MM.1S (cell line): ENCODE measurements at regions not wholly inside any gene's neighbourhood (a gene's known extent, or its start where the extent isn't known, plus 50 kb on each side); places are given as distances from the start of the nearest gene placed in this dataset.

Experiments
- DNase-seq: peaks from one replicate; pipeline ENCODE4 v3.0.0-alpha.2; 2015
- H2AFZ ChIP-seq: fragments of 300-600 bp; sonication (generic); 2 replicates; pipeline ENCODE4 v1.6.0; 2016; ENCODE audit warnings: antibody characterized with exemption, low read length
- H3F3A ChIP-seq: fragments of 300-600 bp; sonication (generic); 2 replicates; pipeline ENCODE4 v1.6.1; 2016; ENCODE audit warnings: mild to moderate bottlenecking, antibody characterized with exemption, low read length, moderate library complexity, mixed read lengths; ENCODE audit not compliant: insufficient read depth
- H3K27ac ChIP-seq: fragments of 300-600 bp; sonication (generic); 2 replicates; pipeline ENCODE4 v1.5.1; 2016; ENCODE audit warnings: mild to moderate bottlenecking, low read length
- H3K27me3 ChIP-seq: fragments of 300-600 bp; sonication (generic); replicated peaks from 2 replicates; pipeline ENCODE4 v1.6.0; 2016; ENCODE audit warnings: low read length; ENCODE audit not compliant: insufficient read depth
- H3K36me3 ChIP-seq: fragments of 300-600 bp; sonication (generic); replicated peaks from 2 replicates; pipeline ENCODE4 v1.6.1; 2016; ENCODE audit warnings: mild to moderate bottlenecking, low read length, mixed read lengths; ENCODE audit not compliant: insufficient read depth
- H3K4me1 ChIP-seq: fragments of 300-600 bp; sonication (generic); 2 replicates; pipeline ENCODE4 v1.6.1; 2016; ENCODE audit warnings: low read length, mixed read lengths
- H3K4me2 ChIP-seq: fragments of 300-600 bp; sonication (generic); 2 replicates; pipeline ENCODE4 v1.6.0; 2016; ENCODE audit warnings: low read depth, low read length
- H3K4me3 ChIP-seq: fragments of 300-600 bp; sonication (generic); 2 replicates; pipeline ENCODE4 v1.5.1; 2016; ENCODE audit warnings: low read length, mixed read lengths
- H3K79me2 ChIP-seq: fragments of 300-600 bp; sonication (generic); 2 replicates; pipeline ENCODE4 v1.6.1; 2016; ENCODE audit warnings: mixed run types, low read length, mixed read lengths
- H3K9ac ChIP-seq: fragments of 300-600 bp; sonication (generic); 2 replicates; pipeline ENCODE4 v1.6.1; 2016; ENCODE audit warnings: low read length, mixed read lengths
- H3K9me2 ChIP-seq: fragments of 300-600 bp; sonication (generic); replicated peaks from 2 replicates; pipeline ENCODE4 v1.6.1; 2016; ENCODE audit warnings: mild to moderate bottlenecking, low read length, mixed read lengths; ENCODE audit not compliant: insufficient read depth
- H3K9me3 ChIP-seq: fragments of 300-600 bp; sonication (generic); replicated peaks from 2 replicates; pipeline ENCODE4 v1.6.1; 2016; ENCODE audit warnings: mild to moderate bottlenecking, low read length, mixed read lengths; ENCODE audit not compliant: insufficient read depth
- H4K20me1 ChIP-seq: fragments of 300-600 bp; sonication (generic); 2 replicates; pipeline ENCODE4 v1.6.1; 2016; ENCODE audit warnings: mild to moderate bottlenecking, low read length, moderate library complexity, mixed read lengths; ENCODE audit not compliant: insufficient read depth
- EZH2 ChIP-seq: fragments of 300-600 bp; sonication (generic); optimal IDR thresholded peaks from 2 replicates; pipeline ENCODE3; 2017; ENCODE audit warnings: low read depth, mild to moderate bottlenecking, antibody characterized with exemption, low read length, mixed read lengths
- EZH2phosphoT487 ChIP-seq: fragments of 300-600 bp; sonication (generic); IDR thresholded peaks from 2 replicates; pipeline ENCODE4 v1.6.1; 2018; ENCODE audit warnings: antibody characterized with exemption, low read length
- TF ChIP-seq, protein P1 (sequence below): fragments of 300-600 bp; sonication (generic); IDR thresholded peaks from 2 replicates; pipeline ENCODE4 v1.5.1; 2016; ENCODE audit warnings: antibody characterized with exemption, low read length, mixed read lengths

- H3K79me2 ChIP-seq: no peaks in the 10 kb centered on the region
- no peaks in the 10 kb centered on the region for H3K9me3 ChIP-seq
- DNase-seq: no peak
- H3K27me3 ChIP-seq: no peaks in the 10 kb centered on the region
- no peak overlapping the region for H3K4me3 ChIP-seq
- no peaks in the 10 kb centered on the region for H4K20me1 ChIP-seq
- H3K36me3 ChIP-seq: no peaks in the 10 kb centered on the region
- TF ChIP-seq EZH2phosphoT487 (no peak), EZH2 (no peak)
- TF ChIP-seq, protein P1, sequence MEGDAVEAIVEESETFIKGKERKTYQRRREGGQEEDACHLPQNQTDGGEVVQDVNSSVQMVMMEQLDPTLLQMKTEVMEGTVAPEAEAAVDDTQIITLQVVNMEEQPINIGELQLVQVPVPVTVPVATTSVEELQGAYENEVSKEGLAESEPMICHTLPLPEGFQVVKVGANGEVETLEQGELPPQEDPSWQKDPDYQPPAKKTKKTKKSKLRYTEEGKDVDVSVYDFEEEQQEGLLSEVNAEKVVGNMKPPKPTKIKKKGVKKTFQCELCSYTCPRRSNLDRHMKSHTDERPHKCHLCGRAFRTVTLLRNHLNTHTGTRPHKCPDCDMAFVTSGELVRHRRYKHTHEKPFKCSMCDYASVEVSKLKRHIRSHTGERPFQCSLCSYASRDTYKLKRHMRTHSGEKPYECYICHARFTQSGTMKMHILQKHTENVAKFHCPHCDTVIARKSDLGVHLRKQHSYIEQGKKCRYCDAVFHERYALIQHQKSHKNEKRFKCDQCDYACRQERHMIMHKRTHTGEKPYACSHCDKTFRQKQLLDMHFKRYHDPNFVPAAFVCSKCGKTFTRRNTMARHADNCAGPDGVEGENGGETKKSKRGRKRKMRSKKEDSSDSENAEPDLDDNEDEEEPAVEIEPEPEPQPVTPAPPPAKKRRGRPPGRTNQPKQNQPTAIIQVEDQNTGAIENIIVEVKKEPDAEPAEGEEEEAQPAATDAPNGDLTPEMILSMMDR: no peak
- H3F3A ChIP-seq: no peaks in the 10 kb centered on the region
- H3K4me1 ChIP-seq: no peaks in the 10 kb centered on the region
- H2AFZ ChIP-seq: no peak overlapping the region
- no peak overlapping the region for H3K9ac ChIP-seq
- no peaks in the 10 kb centered on the region for H3K9me2 ChIP-seq
- no peak overlapping the region for H3K4me2 ChIP-seq
- no peak overlapping the region for H3K27ac ChIP-seq
Measured at GRCh38 chr2:67891642-67892041, 171.2 kb downstream of the C1D start.

- no peak overlapping the region for H3K27ac ChIP-seq
- H3K4me1 ChIP-seq: no peaks in the 10 kb centered on the region
- H3K27me3 ChIP-seq: no peaks in the 10 kb centered on the region
- DNase-seq: no peak
- H3F3A ChIP-seq: no peaks in the 10 kb centered on the region
- H3K9me3 ChIP-seq: no peaks in the 10 kb centered on the region
- no peaks in the 10 kb centered on the region for H3K79me2 ChIP-seq
- TF ChIP-seq EZH2: no peak
- TF ChIP-seq EZH2phosphoT487: no peak
- TF ChIP-seq, protein P1: no peak
- H3K4me3 ChIP-seq: no peak overlapping the region
- no peaks in the 10 kb centered on the region for H4K20me1 ChIP-seq
- no peak overlapping the region for H3K4me2 ChIP-seq
- H3K36me3 ChIP-seq: no peaks in the 10 kb centered on the region
- no peaks in the 10 kb centered on the region for H3K9me2 ChIP-seq
- no peak overlapping the region for H2AFZ ChIP-seq
- H3K9ac ChIP-seq: no peak overlapping the region
Measured at GRCh38 chr2:67892339-67892846, 170.4 kb downstream of the C1D start.

DNA sequence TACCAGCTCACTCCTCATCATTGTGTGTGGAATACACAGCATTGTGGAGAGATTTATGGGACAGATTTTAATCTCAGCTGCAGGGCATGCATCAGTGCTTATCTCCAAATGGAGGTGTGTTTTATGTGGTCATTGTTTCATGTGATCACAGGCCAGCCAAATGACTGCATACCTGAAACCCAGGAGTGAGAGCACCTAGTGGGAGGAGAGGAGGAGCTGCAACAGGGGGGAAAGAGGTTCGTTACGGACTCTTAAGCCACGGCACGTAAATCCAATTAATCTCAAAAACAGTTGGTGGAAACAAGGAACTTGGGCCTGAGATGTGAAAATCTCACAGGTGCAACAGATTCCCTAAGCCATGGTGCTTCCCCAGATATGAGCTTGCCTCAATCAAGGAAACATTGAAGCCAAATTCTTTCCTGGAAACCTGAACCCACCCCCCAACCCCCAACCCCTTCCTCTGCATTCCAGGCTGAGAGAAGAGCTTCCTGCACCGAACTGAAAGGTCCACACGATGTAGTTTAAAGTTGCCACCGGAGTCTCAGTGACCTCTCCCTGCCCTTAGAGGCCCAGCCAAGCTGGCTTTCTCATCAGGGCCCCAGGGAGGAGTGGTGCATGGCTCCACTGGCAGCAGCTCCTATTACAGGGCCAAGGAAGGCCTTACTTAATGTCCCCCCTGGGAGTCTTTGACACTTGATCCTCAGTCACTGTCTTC is 167.4 kb downstream of the C1D start:
- Histone ChIP-seq H3K9ac (no peak overlapping the region), H4K20me1 (no peaks in the 10 kb centered on the region), H3K27ac (no peak overlapping the region), H3K9me3 (no peaks in the 10 kb centered on the region), H3K4me3 (no peak overlapping the region), H3K79me2 (no peaks in the 10 kb centered on the region), H2AFZ (no peak overlapping the region), H3K27me3 (no peaks in the 10 kb centered on the region), H3K9me2 (no peaks in the 10 kb centered on the region), H3F3A (no peaks in the 10 kb centered on the region), H3K4me2 (no peak overlapping the region), H3K36me3 (no peaks in the 10 kb centered on the region), H3K4me1 (no peaks in the 10 kb centered on the region)
- no peak for DNase-seq
- TF ChIP-seq EZH2 (no peak), EZH2phosphoT487 (no peak)

- Histone ChIP-seq H3K9me3 (no peaks in the 10 kb centered on the region), H2AFZ (no peak overlapping the region), H3K27me3 (no peaks in the 10 kb centered on the region), H3K4me1 (no peaks in the 10 kb centered on the region), H3K4me2 (no peak overlapping the region), H3K36me3 (no peaks in the 10 kb centered on the region), H3K9ac (no peak overlapping the region), H3K4me3 (no peak overlapping the region), H4K20me1 (no peaks in the 10 kb centered on the region), H3K79me2 (no peaks in the 10 kb centered on the region), H3F3A (no peaks in the 10 kb centered on the region), H3K9me2 (no peaks in the 10 kb centered on the region), H3K27ac (no peak overlapping the region)
- DNase-seq: no peak
- TF ChIP-seq EZH2: no peak
Measured at GRCh38 chr2:67896076-67896475, 166.7 kb downstream of the C1D start.
